Right atrium auricular region (tissue), 2 donors: ENCODE measurements at regions not wholly inside any gene's neighbourhood (a gene's known extent, or its start where the extent isn't known, plus 50 kb on each side); places are given as distances from the start of the nearest gene placed in this dataset.

ENCODE experiments used
- DNase-seq: peaks from one replicate; pipeline ENCODE4 v3.0.0-alpha.2; 2019; ENCODE audit warnings: low spot score
- H3K27ac ChIP-seq, 2 donors: fragments of 200-600 bp; sonication (generic); 1 replicate in 1 of 2; 2 replicates in 1 of 2; pipeline ENCODE4 v1.5.1; 2016 to 2019
- H3K27me3 ChIP-seq, 2 donors: fragments of 200-600 bp; sonication (generic); one replicate each; pipeline versions ENCODE4 v1.5.1 to v1.6.0; 2017 to 2019
- H3K36me3 ChIP-seq: fragments of 200-600 bp; sonication (generic); one replicate; pipeline ENCODE4 v1.5.1; 2016
- H3K4me1 ChIP-seq, 2 donors: fragments of 200-600 bp; sonication (generic); one replicate each; pipeline versions ENCODE4 v1.5.1 to v1.6.0; 2017 to 2019
- H3K4me3 ChIP-seq, 2 donors: fragments of 200-600 bp; sonication (generic); 1 replicate in 1 of 2; 2 replicates in 1 of 2; pipeline ENCODE4 v1.5.1; 2017 to 2019; ENCODE audit warnings: mild to moderate bottlenecking in 1 of 2, moderate library complexity in 1 of 2
- H3K9me3 ChIP-seq, 2 donors: fragments of 200-600 bp; sonication (generic); one replicate each; pipeline ENCODE4 v1.5.1; 2019
- TF ChIP-seq, protein P1 (sequence below), 2 donors: fragments of 200-600 bp; sonication (generic); IDR thresholded peaks; one replicate each; pipeline ENCODE4 v1.5.1; 2019; ENCODE audit warnings: antibody characterized with exemption in 2 of 2

DNA sequence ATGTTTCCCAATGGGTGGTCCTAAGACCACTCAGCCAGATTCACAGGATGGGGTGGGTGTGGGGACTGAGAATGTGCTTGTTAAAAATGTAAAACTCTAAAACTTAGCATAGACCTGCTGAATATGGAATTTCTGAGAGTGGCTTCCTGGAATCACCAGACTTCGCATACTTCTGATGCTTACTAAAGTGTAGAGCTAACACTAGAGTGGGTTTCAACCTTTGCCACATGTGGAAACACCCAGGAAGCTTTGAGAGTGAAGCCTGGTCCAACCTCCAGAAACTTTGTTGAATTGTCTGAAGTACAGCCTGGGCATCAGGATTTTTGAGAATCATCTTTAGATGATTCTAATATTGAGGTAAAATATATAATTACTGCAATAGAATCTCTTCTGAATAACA lies 167.8 kb upstream of the EDNRA start:
- no peak for DNase-seq
- Histone ChIP-seq H3K4me1 (no peaks in the 10 kb centered on the region), H3K36me3 (no peaks in the 10 kb centered on the region), H3K9me3 (no peaks in the 10 kb centered on the region), H3K4me3 (no peak overlapping the region), H3K27ac (no peak overlapping the region), H3K27me3 (no peaks in the 10 kb centered on the region)
- TF ChIP-seq, protein P1, sequence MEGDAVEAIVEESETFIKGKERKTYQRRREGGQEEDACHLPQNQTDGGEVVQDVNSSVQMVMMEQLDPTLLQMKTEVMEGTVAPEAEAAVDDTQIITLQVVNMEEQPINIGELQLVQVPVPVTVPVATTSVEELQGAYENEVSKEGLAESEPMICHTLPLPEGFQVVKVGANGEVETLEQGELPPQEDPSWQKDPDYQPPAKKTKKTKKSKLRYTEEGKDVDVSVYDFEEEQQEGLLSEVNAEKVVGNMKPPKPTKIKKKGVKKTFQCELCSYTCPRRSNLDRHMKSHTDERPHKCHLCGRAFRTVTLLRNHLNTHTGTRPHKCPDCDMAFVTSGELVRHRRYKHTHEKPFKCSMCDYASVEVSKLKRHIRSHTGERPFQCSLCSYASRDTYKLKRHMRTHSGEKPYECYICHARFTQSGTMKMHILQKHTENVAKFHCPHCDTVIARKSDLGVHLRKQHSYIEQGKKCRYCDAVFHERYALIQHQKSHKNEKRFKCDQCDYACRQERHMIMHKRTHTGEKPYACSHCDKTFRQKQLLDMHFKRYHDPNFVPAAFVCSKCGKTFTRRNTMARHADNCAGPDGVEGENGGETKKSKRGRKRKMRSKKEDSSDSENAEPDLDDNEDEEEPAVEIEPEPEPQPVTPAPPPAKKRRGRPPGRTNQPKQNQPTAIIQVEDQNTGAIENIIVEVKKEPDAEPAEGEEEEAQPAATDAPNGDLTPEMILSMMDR (IDR thresholded peaks at IDR 0.05): no peak

DNA sequence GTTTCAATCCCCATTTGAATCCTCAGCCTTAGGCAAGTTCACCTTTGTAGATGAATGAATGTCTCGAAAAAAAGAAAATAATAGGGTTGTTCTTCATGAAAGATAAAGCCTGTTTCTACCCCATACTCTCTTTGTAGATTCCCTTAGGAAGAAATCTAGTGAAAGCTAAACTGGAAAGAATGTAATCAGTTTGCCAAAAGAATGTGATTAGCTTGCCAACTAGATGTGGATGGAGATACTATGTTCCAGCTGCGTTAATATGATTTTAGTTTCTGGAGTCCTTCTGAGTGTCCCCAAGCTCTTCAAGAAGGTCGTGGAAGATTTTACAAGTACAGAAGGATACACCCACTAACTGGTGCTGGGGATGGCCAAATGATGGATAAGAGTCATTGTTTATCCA lies 162.3 kb upstream of the EDNRA start:
- H3K4me3 ChIP-seq: no peak overlapping the region
- H3K36me3 ChIP-seq: no peaks in the 10 kb centered on the region
- no peak for DNase-seq
- no peaks in the 10 kb centered on the region for H3K27me3 ChIP-seq
- H3K27ac ChIP-seq: no peak overlapping the region
- H3K9me3 ChIP-seq: no peaks in the 10 kb centered on the region
- peaks cover 0 to 3% of the 10 kb centered on the region in 2 donors for H3K4me1 ChIP-seq
- TF ChIP-seq, protein P1 (IDR thresholded peaks at IDR 0.05): no peak

DNA sequence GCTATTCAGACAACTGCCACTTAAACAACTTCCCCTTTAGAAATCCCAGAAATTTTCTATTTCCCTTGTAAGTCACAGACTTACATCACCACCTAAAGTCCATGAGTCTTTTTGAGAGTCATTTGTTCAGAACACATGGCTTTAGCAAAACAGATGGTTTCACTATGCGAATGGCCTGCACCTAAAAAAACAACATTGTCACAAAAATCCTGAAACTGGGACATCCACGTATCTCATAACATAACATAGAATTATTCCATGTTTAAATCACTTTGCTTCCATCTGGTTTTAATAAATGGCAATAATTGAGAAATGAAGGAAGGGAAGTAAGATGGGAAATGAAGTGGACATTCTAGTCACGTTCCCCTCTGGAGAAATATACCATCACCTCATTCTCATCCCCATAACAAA lies 155.3 kb upstream of the EDNRA start:
- TF ChIP-seq, protein P1 (IDR thresholded peaks at IDR 0.05): no peak
- peaks cover 0 to 24% of the 10 kb centered on the region in 2 donors for H3K4me1 ChIP-seq
- no peak for DNase-seq
- no peak overlapping the region for H3K4me3 ChIP-seq
- no peak overlapping the region for H3K27ac ChIP-seq
- no peaks in the 10 kb centered on the region for H3K9me3 ChIP-seq
- H3K36me3 ChIP-seq: no peaks in the 10 kb centered on the region
- H3K27me3 ChIP-seq: no peaks in the 10 kb centered on the region

DNA sequence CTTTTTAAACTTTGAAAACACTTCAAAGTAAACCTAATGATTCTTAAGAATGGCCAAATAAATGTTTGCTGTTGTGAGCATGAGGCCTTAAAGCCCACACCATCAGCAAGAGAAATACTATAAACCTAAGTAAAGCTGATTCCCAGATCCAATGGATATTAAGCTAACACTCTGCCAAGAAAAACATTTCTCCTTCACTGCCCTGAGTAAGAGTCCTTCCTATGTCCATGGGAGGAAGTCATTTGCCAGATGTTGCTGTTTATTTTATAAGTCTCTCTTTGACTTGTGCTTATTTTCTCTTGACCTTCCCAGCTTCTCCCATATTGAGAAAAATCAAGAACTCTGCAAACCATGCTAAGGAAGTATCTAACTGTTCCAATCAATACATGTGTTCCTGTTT lies 154.3 kb upstream of the EDNRA start:
- H3K4me3 ChIP-seq: no peak overlapping the region
- no peaks in the 10 kb centered on the region for H3K9me3 ChIP-seq
- TF ChIP-seq, protein P1 (IDR thresholded peaks at IDR 0.05): no peak
- DNase-seq: no peak
- peaks cover 0 to 24% of the 10 kb centered on the region in 2 donors for H3K4me1 ChIP-seq
- no peaks in the 10 kb centered on the region for H3K36me3 ChIP-seq
- H3K27me3 ChIP-seq: no peaks in the 10 kb centered on the region
- H3K27ac ChIP-seq: peak overlapping the region; percentile 38 to 70

DNA sequence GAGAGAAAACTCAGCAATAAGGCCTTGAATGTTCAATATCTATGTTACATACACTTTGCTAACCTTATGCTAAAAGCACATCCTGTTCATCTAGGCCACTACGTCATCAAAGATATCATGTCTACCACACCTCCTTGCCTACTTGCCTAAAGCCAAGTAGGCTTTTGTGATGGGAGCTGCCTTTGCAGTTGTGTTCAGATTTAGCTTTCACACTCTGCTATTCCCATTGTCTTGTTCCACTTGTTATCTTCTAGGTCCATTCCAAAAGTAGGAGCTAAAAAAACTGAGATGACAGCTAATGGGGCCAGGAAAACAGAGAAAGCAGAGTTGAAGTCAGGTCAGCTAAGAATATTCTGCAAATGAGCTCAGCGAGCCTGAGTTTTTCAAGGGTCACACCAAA lies 153.6 kb upstream of the EDNRA start:
- H3K4me3 ChIP-seq: no peak overlapping the region
- TF ChIP-seq, protein P1 (IDR thresholded peaks at IDR 0.05): no peak
- no peaks in the 10 kb centered on the region for H3K27me3 ChIP-seq
- peaks cover 0 to 24% of the 10 kb centered on the region in 2 donors for H3K4me1 ChIP-seq
- H3K36me3 ChIP-seq: no peaks in the 10 kb centered on the region
- no peak for DNase-seq
- H3K27ac ChIP-seq: peak overlapping the region; percentile 38 to 70
- H3K9me3 ChIP-seq: no peaks in the 10 kb centered on the region

DNA sequence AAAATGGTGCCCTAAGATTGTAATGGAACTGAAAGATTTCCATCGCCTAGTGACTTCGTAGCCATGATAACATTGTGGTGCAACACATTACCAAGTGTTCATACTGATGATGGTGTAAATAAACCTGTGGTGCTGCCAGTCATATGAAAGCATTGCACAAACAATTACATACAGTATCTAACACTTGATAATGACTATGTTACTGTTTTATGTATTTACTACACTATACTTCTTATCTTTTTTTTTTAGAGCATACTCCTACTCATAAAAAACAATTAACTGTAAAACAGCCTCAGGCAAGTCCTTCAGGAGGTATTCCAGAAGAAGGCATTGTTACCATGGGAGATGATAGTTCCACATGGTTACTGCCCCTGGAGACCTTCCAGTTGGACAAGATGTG lies 152.7 kb upstream of the EDNRA start:
- no peak for DNase-seq
- peak overlapping the region; percentile 38 to 70 for H3K27ac ChIP-seq
- H3K4me3 ChIP-seq: no peak overlapping the region
- peaks cover 0 to 24% of the 10 kb centered on the region in 2 donors for H3K4me1 ChIP-seq
- H3K36me3 ChIP-seq: no peaks in the 10 kb centered on the region
- no peaks in the 10 kb centered on the region for H3K9me3 ChIP-seq
- H3K27me3 ChIP-seq: no peaks in the 10 kb centered on the region
- TF ChIP-seq, protein P1 (IDR thresholded peaks at IDR 0.05): no peak
